Subcutaneous abdominal adipose tissue (tissue), 5 donors: ENCODE measurements at regions not wholly inside any gene's neighbourhood (a gene's known extent, or its start where the extent isn't known, plus 50 kb on each side); places are given as distances from the start of the nearest gene placed in this dataset.
"Not testable (repeated sequence)": the region's sequence is repeated elsewhere in the genome, so short reads cannot be mapped to it uniquely, and the experiment has no call there.

Source experiments
- H3K27ac ChIP-seq: one replicate; pipeline ENCODE4 v1.7.0; 2013; ENCODE audit warnings: low read depth, mild to moderate bottlenecking, inconsistent platforms, low read length, moderate library complexity
- H3K27me3 ChIP-seq, 5 donors: one replicate each; pipeline ENCODE4 v1.7.0; 2013; ENCODE audit warnings: low read length in 5 of 5, inconsistent platforms in 1 of 5; ENCODE audit not compliant: control insufficient read depth in 5 of 5, insufficient read depth in 4 of 5
- H3K36me3 ChIP-seq, 5 donors: one replicate each; pipeline ENCODE4 v1.7.0; 2013; ENCODE audit warnings: low read length in 5 of 5; ENCODE audit not compliant: control insufficient read depth in 5 of 5, insufficient read depth in 5 of 5
- H3K4me1 ChIP-seq, 5 donors: one replicate each; pipeline ENCODE4 v1.7.0; 2013; ENCODE audit warnings: low read length in 5 of 5, mild to moderate bottlenecking in 3 of 5, moderate library complexity in 1 of 5; ENCODE audit not compliant: control insufficient read depth in 5 of 5, insufficient read depth in 5 of 5
- H3K4me3 ChIP-seq, 5 donors: one replicate each; pipeline ENCODE4 v1.7.0; 2013; ENCODE audit warnings: low read length in 5 of 5, low read depth in 1 of 5
- H3K9ac ChIP-seq, 5 donors: one replicate each; pipeline ENCODE4 v1.7.0; 2013; ENCODE audit warnings: low read length in 5 of 5, mild to moderate bottlenecking in 4 of 5, moderate library complexity in 3 of 5
- H3K9me3 ChIP-seq, 5 donors: one replicate each; pipeline ENCODE4 v1.7.0; 2013; ENCODE audit warnings: low read length in 5 of 5; ENCODE audit not compliant: control insufficient read depth in 5 of 5
- donor health status: healthy.
- donor health status: healthy.
- donor health status: healthy.
- donor health status: healthy.
- donor health status: healthy.

GRCh38 chr3:187491371-187491770, 123.2 kb downstream of the RTP4 start:
- no peaks in the 10 kb centered on the region for H3K36me3 ChIP-seq
- no peak overlapping the region for H3K4me3 ChIP-seq
- H3K9ac ChIP-seq, result no peak overlapping the region
- H3K27ac ChIP-seq, result no peak overlapping the region
- no peaks in the 10 kb centered on the region for H3K27me3 ChIP-seq
- H3K9me3 ChIP-seq, result peaks cover 3 to 11% (median 5%) of the 10 kb centered on the region in 5 donors
- H3K4me1 ChIP-seq, result no peaks in the 10 kb centered on the region

GRCh38 chr3:187490366-187490765, 122.2 kb downstream of the RTP4 start:
- Histone ChIP-seq H3K9ac (no peak overlapping the region), H3K27me3 (no peaks in the 10 kb centered on the region), H3K9me3 (peaks cover 3 to 11% (median 5%) of the 10 kb centered on the region in 5 donors), H3K36me3 (no peaks in the 10 kb centered on the region), H3K4me1 (no peaks in the 10 kb centered on the region), H3K27ac (no peak overlapping the region), H3K4me3 (no peak overlapping the region)

GRCh38 chr3:187484547-187485295, 116.5 kb downstream of the RTP4 start:
- H3K27ac ChIP-seq, result no peak overlapping the region
- no peak overlapping the region for H3K4me3 ChIP-seq

GRCh38 chr3:187481426-187481825, 113.2 kb downstream of the RTP4 start:
- Histone ChIP-seq H3K9me3 (peaks cover 0 to 2% (median 0%) of the 10 kb centered on the region in 5 donors), H3K27me3 (no peaks in the 10 kb centered on the region), H3K4me3 (no peak overlapping the region), H3K27ac (no peak overlapping the region), H3K9ac (no peak overlapping the region), H3K4me1 (no peaks in the 10 kb centered on the region), H3K36me3 (no peaks in the 10 kb centered on the region)

More at GRCh38 chr3:187484547-187485295, 116.5 kb downstream of the RTP4 start:
- Histone ChIP-seq H3K4me1 (no peaks in the 10 kb centered on the region), H3K27me3 (no peaks in the 10 kb centered on the region), H3K9ac (no peak overlapping the region), H3K36me3 (no peaks in the 10 kb centered on the region), H3K9me3 (peaks cover 0 to 5% (median 0%) of the 10 kb centered on the region in 5 donors)

GRCh38 chr3:187475613-187476012, 107.4 kb downstream of the RTP4 start:
- not testable (repeated sequence) for H3K4me1 ChIP-seq, H3K27me3 ChIP-seq, H3K36me3 ChIP-seq, H3K9ac ChIP-seq, H3K27ac ChIP-seq, H3K4me3 ChIP-seq
- peaks cover 0 to 20% (median 15%) of the 10 kb centered on the region in 5 donors for H3K9me3 ChIP-seq

GRCh38 chr3:187473778-187474406, 105.7 kb downstream of the RTP4 start:
- Histone ChIP-seq H3K36me3 (no peaks in the 10 kb centered on the region), H3K9ac (no peak overlapping the region)

GRCh38 chr3:187466306-187466705, 98.1 kb downstream of the RTP4 start:
- H3K9ac ChIP-seq, H3K9me3 ChIP-seq, H3K36me3 ChIP-seq, H3K4me1 ChIP-seq, H3K27me3 ChIP-seq, H3K4me3 ChIP-seq, H3K27ac ChIP-seq: not testable (repeated sequence)

More at GRCh38 chr3:187473778-187474406, 105.7 kb downstream of the RTP4 start:
- Histone ChIP-seq H3K4me1 (no peaks in the 10 kb centered on the region), H3K27me3 (no peaks in the 10 kb centered on the region), H3K27ac (no peak overlapping the region), H3K9me3 (peaks cover 0 to 20% (median 15%) of the 10 kb centered on the region in 5 donors), H3K4me3 (no peak overlapping the region)

GRCh38 chr3:187465503-187465902, 97.3 kb downstream of the RTP4 start:
- no peak overlapping the region for H3K27ac ChIP-seq

GRCh38 chr3:187464682-187465081, 96.5 kb downstream of the RTP4 start:
- Histone ChIP-seq H3K9me3 (no peaks in the 10 kb centered on the region), H3K4me1 (no peaks in the 10 kb centered on the region), H3K9ac (no peak overlapping the region), H3K27me3 (peaks cover 0 to 3% (median 0%) of the 10 kb centered on the region in 5 donors), H3K27ac (no peak overlapping the region), H3K4me3 (no peak overlapping the region), H3K36me3 (no peaks in the 10 kb centered on the region)

More at GRCh38 chr3:187465503-187465902, 97.3 kb downstream of the RTP4 start:
- H3K27me3 ChIP-seq, result peaks cover 0 to 3% (median 0%) of the 10 kb centered on the region in 5 donors
- no peak overlapping the region for H3K9ac ChIP-seq
- H3K4me1 ChIP-seq, result no peaks in the 10 kb centered on the region
- H3K4me3 ChIP-seq, result no peak overlapping the region
- no peaks in the 10 kb centered on the region for H3K36me3 ChIP-seq
- no peaks in the 10 kb centered on the region for H3K9me3 ChIP-seq

GRCh38 chr3:187458921-187459320, 90.7 kb downstream of the RTP4 start:
- H3K27me3 ChIP-seq, result peaks cover 0 to 3% (median 0%) of the 10 kb centered on the region in 5 donors
- H3K9ac ChIP-seq, result no peak overlapping the region
- H3K4me1 ChIP-seq, result peaks cover 0 to 5% (median 0%) of the 10 kb centered on the region in 5 donors
- H3K9me3 ChIP-seq, result no peaks in the 10 kb centered on the region
- no peak overlapping the region for H3K27ac ChIP-seq
- H3K4me3 ChIP-seq, result no peak overlapping the region
- no peaks in the 10 kb centered on the region for H3K36me3 ChIP-seq
